HG03139 (cell line): ENCODE measurements at regions not wholly inside any gene's neighbourhood (a gene's known extent, or its start where the extent isn't known, plus 50 kb on each side); places are given as distances from the start of the nearest gene placed in this dataset.
A peak's percentile ranks its signal among the peaks of the same experiment; 100 is the strongest.

Source experiments
- ATAC-seq: cut with Tn5 transposase; IDR thresholded peaks from one replicate; pipeline ENCODE4 v1.9.1; 2021; ENCODE audit not compliant: unreplicated experiment

DNA sequence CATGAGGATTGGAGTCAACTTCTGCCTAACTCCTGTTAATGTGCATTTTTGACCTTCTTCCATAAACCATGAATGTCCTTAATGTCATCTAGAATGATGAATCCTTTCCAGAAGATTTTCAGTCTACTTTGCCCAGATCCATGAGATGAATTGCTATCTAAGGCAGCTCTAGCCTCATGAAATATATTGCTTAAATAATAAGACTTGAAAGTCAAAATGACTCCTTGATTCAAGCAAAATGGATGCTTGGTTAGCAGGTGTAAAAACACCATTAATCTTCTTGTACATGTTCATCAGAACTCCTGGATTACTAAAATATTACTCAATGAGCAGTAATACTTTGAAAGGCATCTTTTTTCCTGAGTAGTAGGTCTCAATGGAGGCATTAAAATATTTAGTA lies 238.5 kb upstream of the ZC3H12C start:
- no peak for ATAC-seq

DNA sequence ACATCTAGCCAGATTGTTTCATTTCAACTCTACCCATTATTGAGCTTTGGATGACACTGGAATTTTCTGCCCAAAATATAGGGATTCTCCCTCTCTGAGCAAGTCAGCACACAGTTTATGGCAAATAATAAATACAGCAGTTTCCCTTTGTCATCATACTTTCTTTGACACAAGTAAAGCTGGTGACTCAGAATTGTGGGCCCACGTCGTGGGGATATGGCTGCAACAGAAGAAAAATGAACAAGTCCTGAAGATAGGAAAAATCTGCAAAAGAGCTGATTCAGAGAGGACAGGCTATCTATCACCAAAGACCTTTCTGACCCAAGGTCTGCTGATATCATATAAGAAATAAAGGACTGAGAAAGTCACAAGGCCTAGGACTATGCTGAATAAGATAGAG lies 236.3 kb upstream of the ZC3H12C start:
- ATAC-seq: no peak

DNA sequence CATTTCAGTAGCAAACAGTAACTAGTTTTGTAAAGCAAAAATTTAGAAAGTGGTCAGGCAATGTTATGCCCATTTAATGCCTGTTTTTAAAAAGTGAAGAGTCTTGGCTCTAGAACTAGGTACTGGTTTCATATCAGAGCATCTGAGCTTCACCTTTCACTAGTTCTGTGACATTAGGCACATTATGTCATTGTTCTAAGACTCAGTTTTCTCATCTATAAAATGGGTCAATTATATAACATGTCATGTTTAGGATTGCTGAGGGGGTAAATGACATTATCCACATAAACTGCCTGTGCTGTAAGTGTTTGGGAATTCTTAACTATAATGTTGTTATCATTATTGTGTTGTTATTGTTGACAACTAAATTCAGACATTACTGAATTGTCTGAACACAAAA lies 235.6 kb upstream of the ZC3H12C start:
- ATAC-seq: no peak

DNA sequence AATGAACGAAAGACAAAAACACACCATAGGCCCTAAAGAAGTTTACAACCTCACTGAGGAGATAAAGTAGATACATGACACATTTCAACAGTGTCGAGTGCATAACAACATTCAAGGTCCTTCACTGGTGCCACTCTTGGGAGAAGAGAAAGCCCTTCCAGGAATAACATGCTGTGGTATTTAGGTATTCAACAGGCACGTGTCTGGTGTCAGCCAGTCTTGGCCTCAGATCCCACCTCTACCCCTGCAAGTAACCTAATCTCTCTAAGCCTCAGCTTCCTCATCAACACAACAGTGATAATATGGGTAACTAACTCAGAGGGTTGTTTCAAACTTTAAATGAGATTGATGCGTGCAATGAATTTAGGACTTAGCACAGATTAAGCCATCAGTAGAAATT lies 235.0 kb upstream of the ZC3H12C start:
- no peak for ATAC-seq

DNA sequence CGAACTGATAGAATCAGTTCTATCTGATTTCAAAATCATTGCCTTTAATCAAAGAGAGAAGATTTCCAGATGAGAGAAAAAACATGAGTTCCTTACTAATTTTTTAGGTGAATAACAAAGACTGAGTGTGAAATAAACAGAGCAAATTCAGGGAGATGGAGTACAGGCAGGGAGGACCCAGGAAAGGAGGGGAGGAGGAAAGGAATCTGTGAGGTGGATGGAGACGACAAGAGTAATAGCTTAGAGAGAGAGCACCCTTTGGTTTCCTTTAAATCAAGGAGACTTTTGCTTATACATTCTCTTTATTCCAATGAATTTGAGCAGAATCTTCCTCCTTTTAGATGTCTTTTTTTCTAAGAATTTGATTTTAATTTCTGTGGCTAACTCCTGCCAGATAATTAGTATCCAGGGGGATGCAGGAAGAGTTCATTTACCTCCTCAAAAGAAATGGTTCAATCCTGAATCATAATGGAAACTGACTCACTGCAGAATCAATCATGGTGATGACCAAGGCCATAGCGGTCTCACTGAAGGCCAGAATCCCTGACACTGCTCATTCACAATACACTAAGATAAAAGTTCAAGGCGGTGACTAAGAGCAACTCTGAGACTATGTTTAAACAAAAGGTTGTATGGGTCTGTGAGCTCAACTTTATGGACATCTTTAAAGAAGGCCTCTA lies 234.0 kb upstream of the ZC3H12C start:
- no peak for ATAC-seq

DNA sequence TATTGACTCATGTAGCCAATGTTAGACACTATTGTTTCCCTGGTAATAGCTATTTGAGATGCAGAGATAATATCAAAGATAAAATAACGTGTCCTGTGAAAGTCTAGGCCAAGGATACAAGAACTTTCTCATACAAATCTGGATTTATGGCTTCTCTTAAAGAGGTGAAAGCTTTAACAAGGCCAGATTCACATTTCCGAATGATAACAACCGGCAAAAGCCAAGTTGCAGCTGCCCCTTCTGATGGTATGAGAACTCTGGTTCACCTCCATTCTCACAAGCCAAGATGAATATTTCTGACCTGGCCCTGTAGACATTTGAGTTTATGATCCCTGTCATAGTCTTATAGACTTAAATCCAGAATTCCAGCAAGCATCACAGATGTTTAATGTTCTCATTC lies 230.4 kb upstream of the ZC3H12C start:
- ATAC-seq: no peak

DNA sequence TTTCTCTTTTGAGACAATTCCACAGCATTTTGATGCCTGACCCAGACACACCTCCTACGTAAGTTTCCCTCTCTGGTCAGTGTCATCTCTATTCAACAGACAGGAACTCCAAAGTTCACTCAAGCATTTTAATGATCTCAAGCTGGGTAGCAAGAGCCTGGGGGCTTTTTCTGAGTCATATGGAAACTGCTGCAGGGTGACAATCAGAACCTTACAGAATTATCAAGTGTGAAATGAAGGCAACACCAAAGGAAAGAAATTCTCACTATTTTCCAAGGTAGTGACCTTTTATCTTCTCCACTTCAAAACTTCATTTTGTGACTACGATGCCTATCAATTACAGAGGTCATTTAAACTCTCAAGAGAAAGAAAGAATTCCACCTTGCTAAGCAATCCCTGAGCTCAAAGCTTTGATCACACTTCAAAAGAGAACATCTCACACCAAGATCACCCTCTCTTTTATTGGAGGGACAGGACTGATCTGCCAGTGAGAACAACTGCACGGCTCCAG lies 229.0 kb upstream of the ZC3H12C start:
- ATAC-seq: peak; percentile 94

DNA sequence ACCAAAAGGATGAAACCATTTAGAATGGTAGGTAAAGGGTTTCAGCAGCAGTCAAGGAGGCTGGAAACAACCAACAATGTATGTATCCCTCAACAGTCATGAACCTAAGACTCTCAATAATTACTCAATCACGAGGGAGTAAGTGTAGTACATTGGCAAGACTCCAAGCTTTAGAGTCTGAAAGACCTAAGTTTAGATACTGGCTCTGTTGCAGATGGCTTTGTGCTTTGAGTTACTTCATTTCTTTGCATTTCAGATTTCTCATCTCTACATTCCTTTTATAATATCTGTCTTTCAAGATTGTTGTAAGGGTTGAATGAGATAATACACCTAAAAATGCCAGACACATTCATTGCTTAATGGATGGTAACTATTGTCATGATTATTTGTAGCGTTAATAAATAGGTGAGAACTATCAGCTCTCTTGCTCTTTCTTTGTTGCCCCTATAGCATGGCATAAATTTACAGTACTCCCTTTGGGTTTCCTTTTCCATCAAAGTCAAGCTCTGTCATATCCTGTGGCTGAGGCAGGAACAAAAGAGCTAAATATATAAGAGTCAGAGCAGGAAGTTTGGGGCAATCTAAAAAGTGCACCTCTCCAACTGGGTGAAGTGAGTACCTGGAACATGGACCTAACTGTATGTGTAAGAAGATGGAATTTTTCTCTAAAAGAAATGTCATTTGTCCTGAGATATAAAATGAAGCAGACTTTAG lies 228.2 kb upstream of the ZC3H12C start:
- peak; percentile 27 for ATAC-seq

DNA sequence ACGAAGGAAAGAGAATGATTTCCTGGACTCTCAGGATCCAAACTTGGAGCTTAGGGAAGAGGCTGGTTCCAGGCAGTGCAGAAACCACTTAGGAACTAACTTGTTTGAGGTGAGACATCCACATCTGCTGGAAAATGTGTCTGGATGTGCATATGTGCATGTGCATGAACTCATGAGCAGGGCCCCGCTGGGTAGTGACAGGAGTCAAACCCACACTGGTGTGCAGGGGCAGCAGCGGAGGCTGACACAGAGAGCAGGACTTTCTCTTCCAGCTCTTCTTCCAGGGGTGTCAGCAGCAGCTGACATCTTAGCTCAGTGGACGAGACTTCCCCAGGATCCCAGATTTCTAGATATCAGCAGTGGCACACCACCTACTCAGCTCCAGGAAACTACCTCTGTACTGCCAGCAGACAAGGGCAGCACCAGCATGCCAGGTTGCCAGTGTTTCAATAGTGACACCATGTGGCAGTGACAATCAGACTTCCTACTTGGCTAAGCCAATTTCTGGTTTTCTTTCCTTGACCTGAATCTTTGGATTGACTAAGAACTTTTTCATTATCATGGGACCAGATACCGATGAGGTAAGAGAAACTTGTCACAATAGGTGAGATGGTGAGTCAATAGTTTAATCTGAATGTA lies 227.5 kb upstream of the ZC3H12C start:
- ATAC-seq: no peak

DNA sequence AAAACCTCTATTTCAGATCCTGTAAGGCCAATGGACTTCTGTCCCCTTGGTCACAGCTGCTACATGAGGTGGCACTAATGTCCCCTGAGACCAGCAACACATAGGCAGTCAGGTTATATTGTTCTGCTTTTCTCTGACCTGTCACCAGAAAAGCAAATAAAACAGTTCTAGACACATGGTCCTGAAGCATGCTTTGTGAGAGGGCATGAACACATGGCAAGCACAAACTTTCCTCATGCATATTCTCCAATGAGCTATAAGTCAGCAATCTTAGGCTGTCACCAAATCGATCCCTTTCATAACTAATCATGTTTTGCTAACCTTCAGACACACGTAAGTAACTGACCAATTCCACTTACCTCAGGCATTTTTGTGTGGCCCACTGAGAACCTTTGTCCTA lies 225.4 kb upstream of the ZC3H12C start:
- no peak for ATAC-seq

DNA sequence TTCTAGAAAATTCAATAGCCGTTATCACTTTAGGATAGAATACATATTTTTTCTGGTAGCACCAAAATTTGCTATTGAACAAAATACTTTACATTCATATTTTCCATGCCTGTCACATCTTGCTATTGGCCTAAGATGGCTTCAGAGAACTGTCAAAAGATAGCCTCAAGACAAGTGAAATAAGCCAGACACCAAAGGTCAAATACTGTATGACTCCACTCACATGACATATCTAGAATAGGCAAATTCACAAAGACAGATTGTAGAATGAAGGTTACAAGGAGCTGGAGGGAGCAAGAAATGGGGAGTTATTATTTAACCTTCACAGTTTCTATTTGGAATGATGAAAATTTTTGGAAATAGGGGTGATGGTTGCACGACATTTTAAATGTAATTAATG lies 223.7 kb upstream of the ZC3H12C start:
- no peak for ATAC-seq

DNA sequence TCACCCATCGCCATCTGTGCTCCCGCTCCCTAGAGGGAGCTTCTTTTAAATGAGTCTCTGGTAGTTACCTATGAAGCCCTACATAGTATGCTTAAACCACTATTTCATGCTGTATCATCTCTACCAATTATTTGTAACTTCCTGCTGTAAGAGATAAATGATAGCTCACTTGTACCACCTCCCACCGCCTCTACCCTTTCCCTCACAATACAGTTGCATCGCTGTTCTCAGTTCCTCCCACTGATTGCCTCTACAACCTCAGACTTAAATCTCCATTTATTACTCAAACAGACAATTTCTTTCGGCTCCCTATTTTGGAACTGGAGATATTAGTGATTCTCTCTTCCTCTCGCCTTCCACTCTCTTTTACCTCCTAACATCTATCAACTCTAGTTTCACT lies 222.9 kb upstream of the ZC3H12C start:
- ATAC-seq: no peak

DNA sequence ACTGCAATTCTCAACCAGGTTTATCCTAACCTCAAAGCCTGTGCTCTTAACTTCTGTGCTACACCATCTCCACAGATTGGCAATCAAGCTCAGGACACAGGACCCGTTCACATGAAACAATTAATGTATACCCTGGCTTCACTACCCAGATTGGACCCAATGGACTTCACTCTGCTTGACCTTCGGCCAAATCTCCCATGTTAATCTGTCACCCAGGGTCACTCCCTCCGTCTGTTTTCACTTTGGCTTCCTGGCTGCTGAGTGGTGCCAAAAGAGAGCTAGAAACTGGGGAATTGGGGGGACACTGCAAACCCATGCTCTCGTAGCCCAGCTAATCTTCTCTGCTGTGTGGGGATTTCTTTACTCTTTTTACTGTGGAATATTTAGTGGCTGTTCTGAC lies 216.1 kb upstream of the ZC3H12C start:
- no peak for ATAC-seq

DNA sequence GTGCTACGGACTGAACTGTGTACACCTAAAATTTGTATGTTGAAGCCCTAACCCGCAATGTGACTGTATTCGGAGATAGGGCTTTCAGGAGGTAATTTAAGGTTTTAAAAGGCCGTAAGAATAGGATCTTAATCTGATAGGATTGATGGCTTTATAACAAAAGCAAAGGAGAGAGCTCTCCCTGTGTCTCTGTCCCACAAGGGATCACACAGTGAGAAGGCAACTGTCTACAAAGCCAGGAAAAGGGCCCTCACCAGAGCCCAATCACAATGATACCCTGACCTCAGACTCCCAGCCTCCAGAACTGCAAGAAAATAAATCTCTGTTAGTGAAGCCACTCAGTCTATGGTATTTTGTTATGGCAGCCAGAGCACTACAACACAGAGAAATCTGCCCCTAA lies 208.7 kb upstream of the ZC3H12C start:
- no peak for ATAC-seq

DNA sequence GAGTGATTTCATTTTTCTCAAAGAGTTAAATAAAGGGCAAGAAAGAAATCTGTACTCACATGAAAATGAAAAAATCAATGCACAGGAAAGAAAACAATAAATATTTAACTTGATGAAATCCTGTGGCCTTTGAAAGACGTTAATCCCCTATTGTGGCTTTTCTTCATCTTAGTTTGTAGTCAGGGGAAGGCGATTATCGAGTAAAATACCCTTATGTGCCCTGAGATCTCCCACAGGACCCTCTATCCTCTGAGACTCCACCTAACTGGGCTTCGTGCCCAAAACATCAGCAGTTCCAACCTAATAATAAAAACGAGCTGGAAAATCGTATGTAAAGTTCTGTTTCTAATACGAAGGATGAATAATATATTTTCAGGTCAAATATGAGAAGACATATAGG lies 208.2 kb upstream of the ZC3H12C start:
- ATAC-seq: no peak

DNA sequence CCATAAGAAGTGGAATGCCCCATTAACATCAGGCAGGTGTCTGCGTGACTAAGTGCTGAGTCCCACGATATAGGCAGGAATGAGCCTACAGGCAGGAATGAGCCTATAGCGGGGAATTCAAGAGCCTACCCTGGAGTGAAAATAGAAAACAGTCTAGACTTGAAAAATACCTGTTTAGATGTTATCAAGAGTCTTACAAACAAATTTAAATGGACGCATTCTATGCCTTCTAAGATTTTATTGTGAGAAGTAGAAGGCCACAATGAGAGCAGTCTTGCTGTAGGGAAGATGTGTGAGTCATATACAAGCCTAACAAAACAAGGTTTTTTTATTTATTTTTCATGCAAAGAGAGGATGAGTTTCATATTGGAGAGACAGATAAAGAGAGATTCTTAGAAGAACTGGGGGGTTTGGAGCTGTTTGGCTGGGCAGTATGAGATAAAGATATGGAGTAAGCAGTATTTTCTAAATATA lies 200.8 kb upstream of the ZC3H12C start:
- no peak for ATAC-seq

DNA sequence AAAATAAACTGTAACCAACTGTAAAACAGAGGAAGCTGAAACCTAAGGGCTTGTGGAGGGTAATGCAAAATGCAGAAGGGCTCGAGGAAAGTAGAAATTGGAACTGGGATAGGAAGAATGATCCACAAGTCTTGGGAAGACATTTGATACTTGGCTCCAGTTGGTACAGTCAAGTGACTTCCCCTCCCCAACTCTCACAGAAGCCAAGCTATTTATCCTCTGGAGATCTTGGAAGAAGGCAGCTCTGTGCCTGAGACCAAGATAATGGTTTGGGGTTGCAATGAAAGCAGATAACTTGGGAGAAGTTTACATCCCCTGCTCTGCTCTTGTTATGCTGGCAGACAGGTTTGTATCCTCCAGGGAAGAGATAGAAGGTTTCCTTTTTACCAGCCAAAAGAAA lies 198.9 kb upstream of the ZC3H12C start:
- ATAC-seq: no peak

DNA sequence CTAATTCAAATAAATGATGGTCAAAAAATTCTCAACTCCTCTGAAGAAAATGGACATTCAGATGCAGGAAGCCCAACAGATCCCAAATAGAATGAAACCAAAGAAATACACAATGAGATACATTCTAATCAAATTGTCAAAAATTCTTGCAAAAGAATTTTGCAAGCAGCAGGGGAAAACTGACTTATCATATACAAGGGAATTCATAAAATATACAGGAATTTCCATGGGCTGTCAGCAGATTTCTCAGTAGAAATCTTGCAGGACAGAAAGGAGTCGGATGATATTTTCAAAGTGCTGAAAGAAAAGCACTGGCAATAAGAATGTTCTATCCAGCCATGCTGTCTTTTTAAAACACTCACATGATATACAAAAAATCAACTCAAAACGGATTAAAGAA lies 194.6 kb upstream of the ZC3H12C start:
- ATAC-seq: no peak

DNA sequence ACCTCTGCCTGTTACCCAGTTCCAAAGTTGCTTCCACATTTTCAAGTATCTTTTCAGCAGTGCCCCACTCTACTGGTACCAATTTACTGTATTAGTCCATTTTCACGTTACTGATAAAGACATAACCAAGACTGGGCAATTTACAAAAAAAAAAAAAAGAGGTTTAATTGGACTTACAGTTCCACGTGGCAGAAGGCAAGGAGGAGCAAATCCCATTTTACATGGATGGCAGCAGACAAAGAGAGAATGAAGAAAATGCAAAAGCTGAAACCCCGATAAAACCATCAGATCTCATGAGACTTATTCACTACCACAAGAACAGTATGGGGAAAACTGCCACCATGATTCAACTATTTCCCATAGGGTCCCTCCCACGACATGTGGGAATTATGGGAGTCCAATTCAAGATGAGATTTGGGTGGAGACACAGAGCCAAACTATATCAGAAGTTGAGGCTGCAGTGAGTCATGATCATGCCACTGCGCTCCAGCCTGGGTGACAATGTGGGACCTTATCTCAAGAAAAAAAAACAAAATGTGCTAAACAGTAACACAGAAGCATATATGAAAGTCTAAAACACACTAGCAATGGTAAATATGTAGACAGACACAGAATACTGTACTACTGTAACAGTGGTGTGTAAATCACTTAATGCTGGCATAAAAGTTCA lies 190.3 kb upstream of the ZC3H12C start:
- ATAC-seq: no peak

DNA sequence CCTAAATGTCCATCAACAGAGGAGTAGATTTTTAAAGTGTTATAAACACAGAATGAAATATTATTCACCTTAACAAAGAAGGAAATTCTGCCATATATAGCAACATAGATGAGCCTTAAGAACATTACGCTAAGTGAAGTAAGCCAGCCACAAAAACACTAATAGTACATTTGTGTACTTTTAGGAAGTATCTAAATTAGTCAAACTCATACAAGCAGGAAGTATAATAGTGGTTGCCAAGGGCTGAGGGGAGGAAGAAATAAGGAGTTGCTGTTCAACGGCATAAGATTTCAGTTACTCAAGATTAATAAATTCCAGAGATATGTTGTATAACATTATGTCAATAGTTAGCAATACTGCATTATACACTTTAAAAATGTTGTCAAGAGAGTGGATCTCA lies 181.7 kb upstream of the ZC3H12C start:
- no peak for ATAC-seq

DNA sequence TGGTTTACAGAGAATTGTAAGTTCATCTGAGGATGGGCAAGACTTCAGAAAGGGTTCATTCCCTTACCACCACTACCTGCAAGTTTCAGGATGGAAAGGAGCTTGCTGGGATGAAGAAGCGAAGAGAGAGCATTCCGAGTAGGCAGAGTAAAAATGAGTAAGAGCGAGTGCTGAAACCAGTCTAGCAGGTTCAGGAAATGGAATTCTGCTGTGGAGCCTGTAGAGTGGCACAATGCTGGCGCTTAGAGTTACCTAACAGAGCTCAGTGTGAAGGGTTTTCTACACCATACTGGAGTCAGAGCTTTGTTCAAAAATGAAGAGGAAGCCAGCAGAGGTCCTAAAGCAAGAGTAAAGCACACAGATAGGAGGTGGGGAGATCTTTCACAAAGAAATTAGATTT lies 179.2 kb upstream of the ZC3H12C start:
- no peak for ATAC-seq
